ENCODE measurements at regions not wholly inside any gene's neighbourhood (a gene's known extent, or its start where the extent isn't known, plus 50 kb on each side); places are given as distances from the start of the nearest gene placed in this dataset.

DNA sequence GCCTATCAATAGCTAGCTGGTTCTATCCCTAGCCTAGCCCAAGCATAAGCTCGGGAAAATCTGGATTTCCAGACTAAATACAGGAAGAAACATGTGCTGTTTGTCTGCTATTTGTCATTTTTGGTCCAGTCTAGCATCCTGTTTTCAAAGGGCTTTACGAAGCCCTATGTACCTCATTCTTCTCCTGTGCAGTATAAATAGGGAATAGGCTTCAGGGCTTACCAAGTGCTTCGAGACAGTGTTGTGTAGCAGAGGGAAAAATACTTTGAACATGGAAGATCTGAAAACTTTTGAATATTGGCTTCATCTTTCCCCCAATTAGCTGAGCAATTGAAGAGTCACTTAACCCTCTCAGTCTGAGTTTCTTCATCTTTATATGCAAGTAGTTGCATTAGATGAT, 679.8 kb downstream of the TDRD15 start:
- TF ChIP-seq, protein P1, sequence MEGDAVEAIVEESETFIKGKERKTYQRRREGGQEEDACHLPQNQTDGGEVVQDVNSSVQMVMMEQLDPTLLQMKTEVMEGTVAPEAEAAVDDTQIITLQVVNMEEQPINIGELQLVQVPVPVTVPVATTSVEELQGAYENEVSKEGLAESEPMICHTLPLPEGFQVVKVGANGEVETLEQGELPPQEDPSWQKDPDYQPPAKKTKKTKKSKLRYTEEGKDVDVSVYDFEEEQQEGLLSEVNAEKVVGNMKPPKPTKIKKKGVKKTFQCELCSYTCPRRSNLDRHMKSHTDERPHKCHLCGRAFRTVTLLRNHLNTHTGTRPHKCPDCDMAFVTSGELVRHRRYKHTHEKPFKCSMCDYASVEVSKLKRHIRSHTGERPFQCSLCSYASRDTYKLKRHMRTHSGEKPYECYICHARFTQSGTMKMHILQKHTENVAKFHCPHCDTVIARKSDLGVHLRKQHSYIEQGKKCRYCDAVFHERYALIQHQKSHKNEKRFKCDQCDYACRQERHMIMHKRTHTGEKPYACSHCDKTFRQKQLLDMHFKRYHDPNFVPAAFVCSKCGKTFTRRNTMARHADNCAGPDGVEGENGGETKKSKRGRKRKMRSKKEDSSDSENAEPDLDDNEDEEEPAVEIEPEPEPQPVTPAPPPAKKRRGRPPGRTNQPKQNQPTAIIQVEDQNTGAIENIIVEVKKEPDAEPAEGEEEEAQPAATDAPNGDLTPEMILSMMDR (IDR thresholded peaks at IDR 0.05; ENCODE audit: low read depth, low read length) = no peak
- DNase-seq (ENCODE audit: extremely low read depth, low read depth) = no peak

DNA sequence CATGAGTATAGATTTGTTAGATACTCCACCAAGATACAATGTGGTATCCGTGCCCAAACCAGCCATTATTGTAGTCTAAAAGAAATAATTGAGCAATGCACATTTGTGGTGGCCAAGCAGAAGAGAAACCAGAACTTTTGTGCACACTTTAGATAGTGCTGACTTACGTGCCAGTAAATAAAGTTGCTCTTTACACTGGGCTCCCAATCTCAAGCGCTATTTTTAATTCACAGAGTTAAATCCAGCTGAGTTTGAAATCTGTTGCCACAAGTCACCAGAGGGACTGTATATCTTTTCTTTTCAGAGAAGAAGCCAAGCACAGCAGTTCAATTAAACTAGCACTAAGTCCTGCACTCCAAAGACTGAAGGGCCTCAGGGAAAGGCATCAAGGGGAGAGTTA, 680.4 kb downstream of the TDRD15 start:
- no peak for DNase-seq (ENCODE audit: extremely low read depth, low read depth)
- TF ChIP-seq, protein P1 (IDR thresholded peaks at IDR 0.05; ENCODE audit: low read depth, low read length) = no peak

DNA sequence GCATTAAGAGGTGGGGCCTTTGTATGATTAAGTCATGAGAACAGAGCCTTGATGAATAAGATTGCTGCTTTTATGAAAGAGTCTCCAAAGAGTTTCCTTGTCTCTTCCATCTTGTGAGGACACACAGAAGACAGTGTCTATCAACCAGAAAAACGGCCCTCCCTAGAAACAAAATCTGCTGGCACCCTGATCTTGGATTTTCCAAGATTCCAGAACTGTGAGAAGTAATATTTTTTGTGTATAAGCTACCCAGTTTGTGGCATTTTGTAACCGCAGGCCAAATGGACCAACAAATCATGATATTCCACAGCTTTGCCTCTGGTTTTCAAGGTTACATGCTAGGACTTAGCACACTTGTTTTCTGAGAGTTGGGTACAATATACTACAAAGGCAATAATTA, 687.8 kb downstream of the TDRD15 start:
- TF ChIP-seq, protein P1 (IDR thresholded peaks at IDR 0.05; ENCODE audit: low read depth, low read length) = no peak
- DNase-seq (ENCODE audit: extremely low read depth, low read depth) = no peak

DNA sequence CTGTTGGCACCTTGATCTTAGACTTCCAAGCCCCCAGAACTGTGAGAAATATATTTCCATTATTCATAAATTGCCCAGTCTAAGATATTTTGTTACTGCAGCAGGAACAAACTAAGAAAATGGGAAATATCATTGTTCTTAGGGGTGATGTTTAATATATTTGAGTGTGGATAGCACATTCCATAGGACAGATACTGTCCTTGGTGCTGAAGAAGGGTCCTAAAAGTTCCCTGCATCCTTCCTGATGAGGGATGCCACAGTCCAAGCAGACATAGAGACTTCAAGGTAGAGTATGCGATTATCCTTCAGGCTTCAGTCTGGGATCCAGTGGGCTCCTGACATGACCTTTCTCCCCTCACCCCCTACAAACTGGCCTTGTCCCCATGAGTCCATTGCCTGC, 689.0 kb downstream of the TDRD15 start:
- TF ChIP-seq, protein P1 (IDR thresholded peaks at IDR 0.05; ENCODE audit: low read depth, low read length) = no peak
- DNase-seq (ENCODE audit: extremely low read depth, low read depth) = no peak

DNA sequence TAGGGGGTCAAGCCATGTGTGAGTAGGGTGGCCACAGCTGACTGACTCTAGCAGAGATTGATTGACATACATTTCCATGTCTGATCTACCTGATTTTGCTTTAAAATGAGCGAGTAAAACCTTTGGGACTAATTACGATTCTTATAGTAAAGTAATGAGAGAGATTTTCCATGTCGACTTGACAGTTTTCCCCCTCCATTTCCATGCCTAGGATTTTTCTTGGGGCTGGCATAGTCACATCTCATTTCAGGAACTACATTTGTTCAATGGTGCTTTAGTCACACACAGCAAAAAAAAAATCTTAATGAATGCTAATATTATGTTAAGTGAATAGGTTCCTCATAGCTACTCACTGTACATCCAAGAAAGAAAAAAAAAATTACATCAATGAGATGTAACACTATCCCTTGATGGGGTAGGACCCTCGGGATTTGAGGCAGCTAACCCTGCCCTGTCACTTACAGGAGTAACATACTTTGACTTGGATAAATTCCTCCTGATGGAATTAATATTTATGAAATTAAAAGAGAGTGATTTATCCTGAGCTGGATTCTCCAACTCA, 690.9 kb downstream of the TDRD15 start:
- TF ChIP-seq, protein P1 (IDR thresholded peaks at IDR 0.05; ENCODE audit: low read depth, low read length) = no peak
- DNase-seq (ENCODE audit: extremely low read depth, low read depth) = no peak

DNA sequence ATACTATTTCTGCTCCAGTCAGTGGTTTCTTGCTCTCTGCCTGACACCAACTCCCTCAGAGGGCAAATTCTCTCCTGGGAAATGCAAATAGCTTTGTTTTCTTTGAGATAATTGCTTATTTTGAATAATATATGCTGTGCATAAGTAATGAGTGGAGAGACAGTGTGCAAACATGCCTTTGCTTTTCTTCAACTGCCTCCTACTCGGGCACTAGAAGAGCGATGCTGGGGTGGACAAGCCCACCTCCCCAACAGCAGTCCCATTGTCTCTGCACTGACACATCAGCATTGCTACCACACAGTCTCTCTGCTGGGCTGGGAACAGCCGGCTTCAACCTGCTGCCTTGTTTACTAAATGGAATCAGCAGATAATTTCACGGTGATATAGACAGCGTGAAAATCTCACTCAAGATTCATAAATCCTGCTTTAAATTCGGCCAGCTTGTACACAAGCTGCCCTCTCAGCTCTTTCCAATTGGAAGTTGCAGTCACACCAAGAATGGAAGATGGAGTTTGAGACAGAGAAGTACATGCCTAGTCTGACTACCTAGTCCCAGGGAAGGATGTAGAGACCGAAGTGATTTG, 694.5 kb downstream of the TDRD15 start:
- no peak for DNase-seq (ENCODE audit: extremely low read depth, low read depth)
- TF ChIP-seq, protein P1 (IDR thresholded peaks at IDR 0.05; ENCODE audit: low read depth, low read length) = no peak

DNA sequence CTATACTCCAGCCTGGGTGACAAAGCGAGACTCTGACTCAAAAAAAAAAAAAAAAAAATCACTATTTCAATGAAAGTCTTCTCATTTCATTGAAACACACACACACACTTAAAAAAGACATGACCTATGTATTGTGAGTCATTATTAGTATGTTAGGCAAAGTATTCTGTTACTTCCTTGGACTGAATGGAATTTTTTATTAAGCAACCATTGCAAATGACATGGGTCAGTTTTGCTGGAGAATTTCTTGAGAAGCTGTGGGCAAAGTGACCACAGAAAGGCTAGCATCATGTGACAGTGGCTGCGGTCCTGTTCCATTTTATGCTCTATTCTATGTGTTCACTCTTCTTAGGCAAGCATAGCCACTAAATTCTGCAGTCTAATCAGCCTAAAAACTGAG, 695.7 kb downstream of the TDRD15 start:
- TF ChIP-seq, protein P1 (IDR thresholded peaks at IDR 0.05; ENCODE audit: low read depth, low read length) = no peak
- DNase-seq (ENCODE audit: extremely low read depth, low read depth) = no peak
